Body of pancreas (tissue), 4 donors: ENCODE measurements at regions not wholly inside any gene's neighbourhood (a gene's known extent, or its start where the extent isn't known, plus 50 kb on each side); places are given as distances from the start of the nearest gene placed in this dataset.

ENCODE experiments used
- CTCF ChIP-seq, 7 experiments: fragments of 450-650 bp in 4 of 7; fragments of 200-600 bp in 3 of 7; sonication (generic) in 3 of 7; IDR thresholded peaks; one replicate each; pipeline ENCODE4 v1.5.1; 2016 to 2019; ENCODE audit warnings: antibody characterized with exemption in 7 of 7
- POLR2A ChIP-seq, 3 donors: fragments of 450-650 bp; IDR thresholded peaks; one replicate each; pipeline ENCODE4 v1.6.1; 2016; ENCODE audit warnings: antibody characterized with exemption in 3 of 3, mild to moderate bottlenecking in 2 of 3

- TF ChIP-seq CTCF (IDR thresholded peaks at IDR 0.05): no peak
- no peak for TF ChIP-seq POLR2A (IDR thresholded peaks at IDR 0.05)
Observed at GRCh38 chr9:13899924-13900323, 414.0 kb downstream of the NFIB start.
